ENCODE measurements at regions not wholly inside any gene's neighbourhood (a gene's known extent, or its start where the extent isn't known, plus 50 kb on each side); places are given as distances from the start of the nearest gene placed in this dataset.

DNA sequence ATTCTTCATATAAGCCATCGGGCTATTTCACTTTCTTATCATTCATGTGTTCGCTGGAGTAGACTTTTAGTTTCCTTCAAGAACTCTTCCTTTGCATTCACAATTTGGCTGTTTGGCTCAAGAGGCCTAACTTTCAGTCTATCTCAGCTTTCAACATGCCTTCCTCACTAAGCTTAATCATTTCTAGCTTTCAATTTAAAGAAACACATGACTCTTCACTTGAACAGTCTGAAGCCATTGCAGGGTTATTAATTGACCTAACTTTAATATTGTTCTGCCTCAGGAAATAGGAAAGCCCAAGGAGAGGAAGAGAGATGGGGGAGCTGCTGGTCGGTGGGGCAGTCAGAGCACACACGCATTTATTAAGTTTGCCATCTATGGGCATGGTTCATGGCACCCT is 158.1 kb downstream of the SUCLA2 start:
- TF ChIP-seq, protein P1, sequence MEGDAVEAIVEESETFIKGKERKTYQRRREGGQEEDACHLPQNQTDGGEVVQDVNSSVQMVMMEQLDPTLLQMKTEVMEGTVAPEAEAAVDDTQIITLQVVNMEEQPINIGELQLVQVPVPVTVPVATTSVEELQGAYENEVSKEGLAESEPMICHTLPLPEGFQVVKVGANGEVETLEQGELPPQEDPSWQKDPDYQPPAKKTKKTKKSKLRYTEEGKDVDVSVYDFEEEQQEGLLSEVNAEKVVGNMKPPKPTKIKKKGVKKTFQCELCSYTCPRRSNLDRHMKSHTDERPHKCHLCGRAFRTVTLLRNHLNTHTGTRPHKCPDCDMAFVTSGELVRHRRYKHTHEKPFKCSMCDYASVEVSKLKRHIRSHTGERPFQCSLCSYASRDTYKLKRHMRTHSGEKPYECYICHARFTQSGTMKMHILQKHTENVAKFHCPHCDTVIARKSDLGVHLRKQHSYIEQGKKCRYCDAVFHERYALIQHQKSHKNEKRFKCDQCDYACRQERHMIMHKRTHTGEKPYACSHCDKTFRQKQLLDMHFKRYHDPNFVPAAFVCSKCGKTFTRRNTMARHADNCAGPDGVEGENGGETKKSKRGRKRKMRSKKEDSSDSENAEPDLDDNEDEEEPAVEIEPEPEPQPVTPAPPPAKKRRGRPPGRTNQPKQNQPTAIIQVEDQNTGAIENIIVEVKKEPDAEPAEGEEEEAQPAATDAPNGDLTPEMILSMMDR (IDR thresholded peaks at IDR 0.05; ENCODE audit: insufficient read depth, low read depth, low read length) = no peak
- no peak for TF ChIP-seq EZH2 (IDR thresholded peaks at IDR 0.05; ENCODE audit: insufficient read depth, low read length)

All from astrocyte (in vitro differentiated cells and primary cell).